IPS-11a (cell line): ENCODE measurements at regions not wholly inside any gene's neighbourhood (a gene's known extent, or its start where the extent isn't known, plus 50 kb on each side); places are given as distances from the start of the nearest gene placed in this dataset.

Source experiments
- H3K4me3 ChIP-seq: one replicate; pipeline ENCODE4 v1.5.1; 2013; ENCODE audit warnings: low read depth, low read length, control low read depth

DNA sequence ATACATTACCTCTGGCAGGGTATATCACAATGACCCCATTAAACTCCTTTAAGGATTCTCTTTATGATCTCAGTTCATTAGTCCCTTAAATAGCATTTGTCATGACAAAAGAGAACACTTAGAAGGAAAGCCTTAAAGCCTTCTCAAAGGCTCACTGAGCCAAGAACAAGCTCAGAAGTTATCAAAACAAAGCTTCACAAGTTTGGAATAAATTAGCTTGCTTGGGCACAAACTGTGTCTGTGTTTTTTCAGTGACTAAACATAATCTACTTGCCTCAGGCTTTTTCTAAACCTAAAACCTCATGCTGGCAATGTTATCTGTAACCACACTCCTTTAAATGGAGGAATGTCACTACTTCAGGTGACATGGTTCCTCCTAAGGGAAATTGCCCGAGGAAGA, 1114.9 kb upstream of the C9orf72 start:
- no peak overlapping the region for H3K4me3 ChIP-seq

DNA sequence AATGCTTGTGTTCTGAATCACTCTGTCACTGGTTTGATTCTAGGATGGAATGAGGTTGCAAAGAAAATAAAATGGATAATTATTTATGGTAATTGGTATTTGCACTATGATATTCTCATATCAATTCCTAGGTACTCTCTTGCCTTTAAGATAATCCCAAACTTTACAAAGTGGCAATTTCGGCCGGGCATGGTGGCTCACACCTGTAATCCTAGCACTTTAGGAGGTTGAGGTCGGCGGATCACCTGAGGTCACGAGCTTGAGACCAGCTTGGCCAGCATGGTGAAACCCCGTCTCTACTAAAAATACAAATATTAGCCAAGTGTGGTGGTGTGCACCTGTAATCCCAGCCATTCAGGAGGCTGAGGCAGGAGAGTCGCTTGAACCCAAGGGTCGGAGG, 1118.7 kb upstream of the C9orf72 start:
- H3K4me3 ChIP-seq = no peak overlapping the region

DNA sequence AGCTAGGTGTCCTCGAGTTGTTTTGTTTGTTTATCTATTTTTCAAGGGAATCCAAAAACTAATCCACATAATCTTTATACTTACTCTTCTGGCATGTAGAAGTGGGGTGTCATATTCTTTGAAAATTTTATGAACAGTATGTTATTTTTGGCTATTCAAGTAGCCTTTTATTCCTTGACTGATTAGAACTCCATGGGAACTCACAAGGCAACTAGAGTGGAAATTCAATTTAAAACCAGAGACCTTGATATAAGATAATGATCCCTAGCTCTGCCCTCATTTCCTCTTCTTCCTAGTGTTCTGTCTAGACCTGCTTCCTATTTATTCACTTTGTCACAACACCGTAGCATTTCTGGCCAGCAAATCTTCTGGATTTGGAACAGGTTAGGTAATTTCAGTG, 1123.7 kb upstream of the C9orf72 start:
- H3K4me3 ChIP-seq = no peak overlapping the region

DNA sequence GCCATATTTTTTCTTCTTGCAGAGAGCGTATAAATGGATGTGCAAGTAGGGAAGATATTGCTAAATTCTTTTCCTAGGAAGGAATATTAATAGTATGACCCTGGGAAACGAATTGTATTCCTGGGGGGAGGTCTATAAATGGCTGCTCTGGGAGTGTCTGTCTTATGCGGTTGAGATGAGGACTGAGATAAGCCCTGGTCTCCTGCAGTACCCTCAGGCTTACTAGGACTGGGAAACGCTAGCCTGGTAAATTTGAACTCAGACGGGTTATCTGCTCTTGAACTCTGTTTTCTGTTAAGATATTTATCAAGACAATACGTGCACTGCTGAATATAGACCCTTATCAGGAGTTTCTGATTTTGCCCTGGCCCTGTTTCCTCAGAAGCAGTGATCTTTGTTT, 1126.4 kb upstream of the C9orf72 start:
- H3K4me3 ChIP-seq = no peak overlapping the region

DNA sequence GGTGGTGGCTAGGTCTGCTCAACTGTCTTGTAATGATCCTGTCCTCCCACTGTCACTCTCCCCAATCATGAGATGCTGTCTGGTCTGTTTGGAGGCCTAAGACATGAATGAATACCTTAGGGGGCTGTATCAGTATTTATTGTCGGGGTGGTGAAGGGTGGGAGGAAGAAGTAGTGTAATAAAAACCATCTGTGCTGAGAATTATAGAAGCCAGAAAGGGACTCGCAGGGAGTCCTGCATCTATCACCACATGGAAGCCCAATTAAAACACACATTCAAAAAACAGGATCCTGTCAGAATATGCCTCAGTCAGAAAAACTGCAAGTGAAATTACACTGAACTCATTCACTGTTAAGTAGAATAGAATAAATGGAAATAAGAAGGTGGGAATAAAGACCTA, 1134.3 kb upstream of the C9orf72 start:
- no peak overlapping the region for H3K4me3 ChIP-seq

DNA sequence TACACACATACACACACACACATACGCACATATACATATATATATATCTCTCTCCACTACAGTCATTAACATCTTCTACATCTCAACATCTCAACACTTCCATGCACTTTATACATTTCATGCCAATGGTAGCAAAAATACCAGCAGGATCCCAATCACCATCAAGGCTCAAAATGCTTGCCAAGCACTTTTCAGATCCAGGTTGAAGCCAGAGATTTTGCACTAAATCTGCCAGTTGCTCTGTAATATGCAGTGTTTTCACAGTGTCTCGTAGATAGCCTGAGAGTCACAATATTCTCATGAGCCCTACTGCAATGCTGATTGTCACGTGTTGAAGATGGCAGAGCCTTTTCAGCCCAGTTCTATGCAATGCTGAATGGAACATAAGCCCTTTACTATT, 1140.9 kb upstream of the C9orf72 start:
- no peak overlapping the region for H3K4me3 ChIP-seq

DNA sequence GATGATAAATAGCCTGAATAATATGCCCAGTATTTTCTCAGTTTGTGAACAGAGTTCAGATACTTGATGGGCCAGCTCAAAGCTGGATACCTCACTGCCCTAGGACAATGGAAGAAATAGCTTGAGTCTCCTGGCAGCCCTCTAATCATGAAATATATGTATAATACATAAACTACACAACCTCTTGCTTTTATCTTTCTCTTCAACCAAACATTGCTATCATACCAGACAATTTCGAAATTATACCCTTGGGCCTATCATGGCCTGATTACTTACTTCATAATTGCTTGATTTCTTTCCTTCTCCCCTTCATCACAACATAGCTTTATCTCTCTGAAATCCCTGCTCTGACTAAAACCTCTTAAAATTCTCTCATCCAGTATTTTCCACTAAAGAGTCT, 1144.9 kb upstream of the C9orf72 start:
- no peak overlapping the region for H3K4me3 ChIP-seq

DNA sequence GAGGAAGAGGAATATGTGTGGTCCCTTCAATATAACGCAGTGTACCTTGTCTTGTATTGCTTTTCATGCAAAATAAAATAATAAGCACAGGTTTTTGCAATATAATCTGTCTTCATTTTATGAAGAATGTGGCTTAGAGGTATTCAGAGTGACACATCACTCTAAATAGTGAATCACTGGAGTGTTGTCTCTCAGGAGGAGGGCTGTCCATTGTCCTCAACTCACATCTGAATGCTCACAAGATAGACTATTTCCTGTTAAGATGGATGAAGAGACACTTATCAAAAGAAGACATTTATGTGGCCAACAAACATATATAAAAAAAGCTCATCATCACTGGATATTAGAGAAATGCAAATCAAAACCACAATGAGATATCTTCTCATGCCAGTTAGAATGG, 1147.5 kb upstream of the C9orf72 start:
- H3K4me3 ChIP-seq = no peak overlapping the region

DNA sequence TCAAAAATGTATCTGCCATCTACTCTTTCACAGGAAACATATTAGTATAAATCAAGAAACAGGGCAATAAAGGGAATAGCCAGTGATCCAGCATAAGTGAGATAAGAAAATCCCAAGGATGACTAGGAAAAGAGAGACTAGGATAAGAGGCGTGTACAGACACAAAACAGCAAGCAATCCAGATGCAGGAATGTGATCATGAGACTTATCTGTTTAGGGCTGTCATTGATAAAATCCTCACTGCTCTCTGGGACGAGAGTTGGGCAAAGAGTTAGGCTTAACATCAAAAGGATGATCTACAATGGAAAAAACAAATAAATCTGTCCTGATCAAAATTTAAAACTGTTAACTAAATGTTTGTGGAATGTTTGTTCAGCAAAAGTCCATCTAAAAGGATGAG, 1156.8 kb upstream of the C9orf72 start:
- H3K4me3 ChIP-seq = no peak overlapping the region

DNA sequence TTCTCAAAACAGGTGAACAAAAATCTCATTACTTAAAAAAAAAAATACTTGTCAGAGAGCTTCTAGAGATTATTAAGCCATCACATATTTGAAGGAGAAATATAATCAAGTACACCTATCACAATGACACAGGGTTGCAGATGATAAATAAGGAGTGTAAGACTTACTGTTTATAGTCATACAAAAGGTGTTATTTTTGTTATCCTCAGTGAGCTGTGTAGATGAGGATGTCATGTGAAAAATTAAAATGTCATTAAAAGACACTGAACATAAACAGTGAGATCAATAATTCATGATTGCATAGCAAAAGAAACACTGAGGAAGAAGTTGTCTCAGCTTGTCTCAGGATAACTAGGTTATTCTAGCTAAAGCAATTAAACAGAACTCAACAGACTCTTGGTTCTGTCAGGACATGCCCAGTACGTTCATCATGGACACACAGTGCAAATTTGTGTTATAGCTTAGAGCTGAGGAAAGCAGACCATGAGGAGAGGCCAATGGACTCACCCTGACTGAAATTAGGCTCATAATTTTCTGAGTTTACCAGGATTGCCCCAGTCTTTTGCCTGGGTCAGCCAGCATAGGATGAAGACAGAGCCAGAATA, 1162.6 kb upstream of the C9orf72 start:
- no peak overlapping the region for H3K4me3 ChIP-seq

DNA sequence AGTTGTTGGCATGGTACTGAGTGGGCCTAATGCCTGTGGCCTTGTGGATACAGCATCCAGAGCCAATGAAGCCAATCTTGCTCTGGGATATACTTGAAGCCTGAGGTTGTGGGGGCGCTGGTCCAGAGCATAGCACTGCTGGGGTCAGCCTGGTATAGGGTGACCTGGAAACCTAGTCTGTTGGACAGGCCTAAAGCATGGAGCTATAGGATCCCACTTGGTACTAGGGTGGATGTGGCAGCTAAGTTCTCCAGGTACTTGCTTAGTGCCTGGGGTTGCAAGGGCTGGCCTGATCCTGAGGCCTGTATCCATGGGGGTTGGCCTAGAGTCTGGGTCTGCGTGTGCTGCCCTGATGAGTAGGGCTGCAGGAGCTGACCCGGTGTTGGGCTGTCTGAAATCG, 1168.2 kb upstream of the C9orf72 start:
- H3K4me3 ChIP-seq = no peak overlapping the region

DNA sequence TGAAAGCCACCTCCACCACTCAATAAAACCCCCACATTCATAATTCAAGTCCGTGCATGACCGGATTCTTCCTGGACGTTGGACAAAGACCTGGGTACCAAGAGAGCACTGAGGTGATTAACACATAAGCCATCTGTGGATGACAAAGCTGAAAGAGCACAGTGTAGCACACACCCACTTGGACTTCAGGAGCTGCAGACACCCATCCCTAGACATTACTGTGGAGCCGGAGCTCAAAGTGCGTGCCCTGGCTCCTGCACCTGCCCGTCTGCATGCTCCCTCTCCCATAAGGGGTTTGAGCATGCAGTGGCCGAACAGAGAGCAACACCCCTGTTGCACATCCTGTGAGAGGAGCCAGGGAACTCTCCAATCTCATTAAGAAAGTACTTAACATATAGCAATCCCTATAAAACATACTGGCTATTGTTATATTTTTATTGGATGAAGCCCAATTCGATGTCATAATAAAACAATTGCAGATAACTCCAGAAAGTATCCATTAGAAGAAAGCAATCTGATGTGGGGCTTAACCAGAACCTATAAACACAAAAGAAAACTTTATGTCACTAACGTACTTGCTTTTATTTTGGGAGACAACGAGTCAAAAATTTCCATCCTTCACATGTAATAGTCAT, 1174.2 kb upstream of the C9orf72 start:
- no peak overlapping the region for H3K4me3 ChIP-seq

DNA sequence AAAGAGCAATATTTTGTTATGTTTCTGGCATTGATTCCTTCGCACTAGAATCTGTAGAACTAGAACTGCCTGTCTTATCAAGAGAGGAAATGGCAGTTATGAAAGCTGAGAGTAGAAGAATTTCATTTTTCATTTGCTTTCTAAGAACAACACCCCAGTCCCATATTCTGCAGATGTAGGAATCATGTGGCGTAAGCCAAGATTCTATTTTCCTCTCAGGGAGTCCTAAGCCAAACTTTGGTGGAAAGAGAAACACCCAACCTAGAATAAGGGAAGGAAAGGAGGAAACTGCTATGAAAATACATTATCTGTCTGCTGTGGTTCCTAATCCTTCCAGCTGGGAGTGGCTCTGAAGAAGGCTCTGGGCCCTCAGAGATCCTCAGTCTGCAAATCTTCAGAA, 1176.9 kb upstream of the C9orf72 start:
- no peak overlapping the region for H3K4me3 ChIP-seq

DNA sequence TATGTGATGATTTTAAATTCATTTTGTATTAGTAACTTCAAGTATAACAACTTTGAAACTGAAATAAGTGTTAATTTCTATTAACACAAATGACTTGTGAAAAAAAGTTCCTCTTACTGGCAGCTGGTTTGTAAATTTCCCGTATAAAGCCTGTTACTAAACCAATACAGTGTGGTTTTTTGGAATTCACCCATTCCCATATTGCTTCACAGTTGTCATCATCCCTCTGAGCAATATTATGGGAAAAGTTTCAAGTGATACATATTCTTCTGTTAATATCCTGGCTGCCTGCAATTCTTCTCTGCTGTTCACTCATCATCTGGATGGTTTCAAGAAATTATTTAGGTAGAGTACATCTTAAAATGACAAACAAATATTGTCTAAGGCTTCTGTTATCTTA, 1185.1 kb upstream of the C9orf72 start:
- H3K4me3 ChIP-seq = no peak overlapping the region

DNA sequence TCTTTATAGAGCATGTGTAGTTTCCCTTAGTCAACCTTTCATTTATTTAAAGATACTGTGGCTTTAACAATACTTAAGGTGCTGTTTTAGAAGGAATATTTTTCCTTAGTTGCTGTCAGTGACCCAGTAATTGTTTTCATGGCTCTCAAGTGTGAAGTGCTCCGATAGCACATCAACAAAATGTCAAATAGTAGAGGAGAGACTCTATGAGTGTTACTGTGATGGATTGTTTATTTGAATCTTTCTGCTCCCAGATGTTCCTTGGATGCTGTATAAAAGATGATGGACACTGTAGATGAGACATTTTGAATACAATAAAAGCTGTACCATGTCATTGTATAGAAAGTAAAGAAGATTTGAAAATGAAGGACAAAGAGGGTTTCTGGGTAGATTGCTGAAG, 1185.7 kb upstream of the C9orf72 start:
- H3K4me3 ChIP-seq = no peak overlapping the region

DNA sequence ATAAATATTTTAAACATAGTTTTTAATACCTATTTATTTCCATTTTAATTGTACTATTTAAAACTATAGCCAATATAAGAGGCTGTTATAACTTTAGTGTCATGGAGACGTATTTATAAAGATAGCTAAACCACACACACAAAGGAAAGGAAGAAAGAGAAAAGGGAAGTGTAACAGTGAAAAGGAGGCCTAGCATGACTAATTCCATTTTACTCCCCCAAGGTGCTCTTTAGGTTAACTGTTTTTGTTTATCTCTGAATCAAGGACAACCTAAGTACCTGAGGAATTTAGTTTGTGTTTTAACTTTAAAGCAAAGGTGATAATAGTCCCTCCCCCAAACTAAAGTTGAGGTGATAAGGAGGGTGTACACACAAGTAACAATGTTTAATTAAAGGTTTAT, 1188.9 kb upstream of the C9orf72 start:
- no peak overlapping the region for H3K4me3 ChIP-seq

DNA sequence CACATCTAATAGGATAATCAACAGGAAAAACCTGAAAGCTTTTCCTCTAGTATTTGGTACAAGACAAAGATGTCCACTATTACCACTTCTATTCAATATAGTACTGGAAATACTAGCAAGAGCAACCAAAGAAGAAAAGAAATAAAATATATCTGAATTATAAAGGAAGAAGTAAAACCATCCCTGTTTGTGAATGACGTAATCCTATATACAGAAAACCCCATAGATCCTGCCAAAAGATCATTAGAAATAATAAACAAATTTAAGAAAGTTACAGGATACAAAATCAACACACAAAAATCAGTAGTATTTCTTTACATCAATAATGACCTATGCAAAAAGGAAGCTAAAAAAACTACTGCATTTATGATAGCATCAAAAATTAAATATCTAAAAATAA, 1191.3 kb upstream of the C9orf72 start:
- no peak overlapping the region for H3K4me3 ChIP-seq

DNA sequence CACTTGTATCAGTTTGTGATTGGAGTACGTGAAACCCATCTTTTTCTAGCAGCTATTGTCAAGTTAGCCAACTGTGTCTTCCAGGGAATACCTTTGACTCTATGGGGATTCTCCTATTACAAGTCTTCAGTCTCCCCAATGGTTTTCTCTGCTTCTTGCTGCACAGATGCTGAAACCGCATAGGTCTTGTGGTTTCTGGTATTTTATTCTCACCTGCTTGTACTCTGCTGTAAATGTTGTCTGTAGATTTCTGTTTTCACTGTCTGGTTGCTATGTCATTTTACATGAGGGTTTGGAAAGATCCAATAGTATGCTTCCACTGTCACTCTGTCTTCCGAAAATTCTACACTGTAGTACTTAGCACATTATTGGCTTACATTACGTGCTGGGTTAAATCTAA, 1196.9 kb upstream of the C9orf72 start:
- H3K4me3 ChIP-seq = no peak overlapping the region

DNA sequence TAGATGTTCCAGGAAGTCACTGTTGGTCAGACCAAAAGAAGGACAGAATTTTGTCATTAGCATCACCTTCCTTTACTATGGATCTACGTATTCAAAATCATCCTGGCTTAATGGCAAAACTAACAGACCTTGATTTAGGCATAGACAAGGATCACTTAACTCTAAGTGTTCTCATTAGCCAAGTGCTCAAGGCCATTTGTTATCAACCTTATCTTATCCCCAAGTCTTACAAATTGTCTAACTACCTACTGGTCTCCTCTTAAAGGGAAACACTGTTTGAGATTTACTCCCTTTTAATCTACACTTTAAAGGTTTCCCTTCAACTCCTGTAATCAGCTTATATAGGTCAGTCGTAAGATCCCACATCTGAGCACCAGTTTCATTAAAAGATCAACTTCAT, 1197.5 kb upstream of the C9orf72 start:
- H3K4me3 ChIP-seq = no peak overlapping the region

DNA sequence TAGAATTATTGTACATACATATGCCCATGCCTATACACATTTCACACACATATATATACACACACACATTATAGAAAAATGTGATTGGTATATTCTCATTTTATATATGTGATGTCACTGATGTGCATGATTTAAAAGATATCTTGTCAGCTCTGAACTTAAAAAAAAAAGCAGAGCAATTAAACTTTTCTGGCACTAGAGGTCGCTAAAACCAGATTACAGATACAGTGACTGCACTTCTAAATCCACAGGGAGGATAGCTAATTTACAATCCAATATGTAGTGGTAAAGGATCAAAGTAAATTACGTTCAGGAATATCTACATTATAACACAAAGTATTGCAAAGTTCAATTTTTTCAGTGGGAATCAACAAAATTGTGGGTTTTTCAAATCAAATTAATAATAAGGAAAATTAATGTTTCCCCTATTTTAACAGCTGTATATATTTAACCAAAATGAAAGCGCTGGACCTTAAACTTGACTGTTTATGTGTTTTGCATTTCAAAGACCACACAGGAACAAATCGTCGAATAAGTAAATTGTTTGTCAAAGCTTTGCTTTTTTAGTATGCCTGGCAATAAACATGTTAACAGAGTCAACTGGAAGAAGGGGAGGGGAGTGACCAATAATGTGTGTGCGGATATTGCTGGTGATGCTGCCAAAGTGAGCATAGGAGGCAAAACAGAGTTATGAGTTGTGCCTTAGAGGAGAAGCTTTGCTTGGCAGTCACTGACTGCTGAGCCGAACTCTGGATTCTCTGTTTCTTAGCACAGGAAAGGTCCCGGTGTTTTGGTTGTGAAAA, 1201.4 kb upstream of the C9orf72 start:
- no peak overlapping the region for H3K4me3 ChIP-seq

DNA sequence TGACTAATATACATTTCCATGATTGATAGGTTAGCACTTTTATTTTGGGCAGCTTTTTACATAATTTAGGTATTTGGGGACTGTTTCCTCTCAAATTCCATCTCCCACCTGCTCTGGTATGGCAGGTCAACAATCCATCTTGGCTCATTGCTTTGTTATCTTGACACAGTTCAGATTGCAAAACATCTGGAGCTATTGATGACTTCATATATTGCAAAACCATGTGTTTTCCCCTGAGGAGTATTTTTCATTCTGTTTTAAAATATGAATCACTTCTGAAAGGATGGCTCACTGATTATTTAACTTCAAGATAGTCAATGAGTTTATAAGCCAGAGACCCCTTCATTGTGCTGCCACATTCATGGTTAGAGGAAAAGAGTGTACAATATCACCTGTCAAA, 1206.0 kb upstream of the C9orf72 start:
- no peak overlapping the region for H3K4me3 ChIP-seq

DNA sequence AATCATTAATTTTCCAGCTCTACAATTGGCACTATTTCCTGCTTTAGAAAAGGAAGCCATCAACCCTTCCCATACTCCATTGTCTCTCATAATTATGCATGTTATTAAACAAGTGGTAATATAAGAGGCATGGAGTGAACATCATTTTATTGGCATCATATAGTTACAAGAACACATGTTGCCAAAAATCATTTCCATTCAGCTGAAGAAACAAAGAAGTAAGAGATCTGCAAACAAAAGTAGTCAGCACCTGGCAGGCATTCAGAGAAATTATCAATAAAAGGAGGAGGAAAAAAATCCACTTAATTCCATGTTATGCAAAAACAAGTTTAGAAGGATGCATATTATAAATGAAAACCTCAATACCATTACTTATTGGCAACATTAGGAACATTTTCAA, 1208.2 kb upstream of the C9orf72 start:
- H3K4me3 ChIP-seq = no peak overlapping the region
